HG03280 (cell line): ENCODE measurements at regions not wholly inside any gene's neighbourhood (a gene's known extent, or its start where the extent isn't known, plus 50 kb on each side); places are given as distances from the start of the nearest gene placed in this dataset.

Experiments
- ATAC-seq: cut with Tn5 transposase; IDR thresholded peaks from one replicate; pipeline ENCODE4 v1.9.1; 2021; ENCODE audit warnings: mild to moderate bottlenecking, moderate library complexity; ENCODE audit not compliant: unreplicated experiment

GRCh38 chr20:50459124-50459918 is 50.9 kb upstream of the PTPN1 start:
- ATAC-seq, result no peak

GRCh38 chr20:50460115-50460607 is 50.0 kb upstream of the PTPN1 start:
- ATAC-seq, result no peak
